Activated CD8-positive, alpha-beta T cell treated with anti-CD3 and anti-CD28 coated beads, Interleukin-2, amount 10 ng/mL, durations not matched to agents 7 days and 5 days (primary cell): ENCODE measurements at regions not wholly inside any gene's neighbourhood (a gene's known extent, or its start where the extent isn't known, plus 50 kb on each side); places are given as distances from the start of the nearest gene placed in this dataset.

Experiments used
- ATAC-seq: fragments of 150-1000 bp; cut with Tn5 transposase; one replicate; pipeline ENCODE4 v1.10.0; 2021; ENCODE audit warnings: moderate library complexity
- CTCF ChIA-PET: fragments of 350-600 bp; sonication (Branson Sonifier 250); formaldehyde crosslinking; loops from one replicate; lab custom pipeline; 2021; ENCODE audit warnings: antibody characterized with exemption; lab: Charles Lee
- POLR2A ChIA-PET: fragments of 350-600 bp; sonication (Branson Sonifier 250); formaldehyde crosslinking; loops from one replicate; lab custom pipeline; 2021; ENCODE audit warnings: antibody characterized with exemption; lab: Charles Lee
- DNase-seq: peaks from one replicate; pipeline ENCODE4 v3.0.0-alpha.2; 2020
- H3K27ac Mint-ChIP-seq: one replicate; pipeline ENCODE4 v1.8.0; 2021; ENCODE audit warnings: mild to moderate bottlenecking, mixed read lengths
- H3K27me3 Mint-ChIP-seq: one replicate; pipeline ENCODE4 v1.8.0; 2021; ENCODE audit warnings: low read depth, mixed read lengths
- H3K36me3 Mint-ChIP-seq: one replicate; pipeline ENCODE4 v1.8.0; 2021; ENCODE audit warnings: low read depth, mixed read lengths
- H3K4me1 Mint-ChIP-seq: one replicate; pipeline ENCODE4 v1.8.0; 2021; ENCODE audit warnings: low read depth, mixed read lengths
- H3K4me3 Mint-ChIP-seq: one replicate; pipeline ENCODE4 v1.8.0; 2021; ENCODE audit warnings: mild to moderate bottlenecking, mixed read lengths
- H3K9me3 Mint-ChIP-seq: one replicate; pipeline ENCODE4 v1.8.0; 2022; ENCODE audit warnings: mixed read lengths; ENCODE audit not compliant: insufficient read depth

GRCh38 chrX:40484408-40485091 lies 96.2 kb upstream of the ATP6AP2 start:
- peaks cover 4% of the 10 kb centered on the region for H3K36me3 Mint-ChIP-seq
- DNase-seq (no peak), ATAC-seq (no peak)
- no peaks in the 10 kb centered on the region for H3K9me3 Mint-ChIP-seq
- peaks cover 12% of the 10 kb centered on the region for H3K4me1 Mint-ChIP-seq
- H3K27ac Mint-ChIP-seq, result no peak overlapping the region
- H3K4me3 Mint-ChIP-seq, result no peak overlapping the region
- ChIA-PET POLR2A (no interaction called here), CTCF (no interaction called here)
- no peaks in the 10 kb centered on the region for H3K27me3 Mint-ChIP-seq

GRCh38 chrX:40483502-40483901 lies 97.3 kb upstream of the ATP6AP2 start:
- peaks cover 17% of the 10 kb centered on the region for H3K4me1 Mint-ChIP-seq
- peak overlapping the region; percentile 66 for H3K27ac Mint-ChIP-seq
- no peaks in the 10 kb centered on the region for H3K9me3 Mint-ChIP-seq
- no peaks in the 10 kb centered on the region for H3K27me3 Mint-ChIP-seq
- H3K4me3 Mint-ChIP-seq, result no peak overlapping the region
- H3K36me3 Mint-ChIP-seq, result peaks cover 4% of the 10 kb centered on the region
- DNase-seq, result peak; percentile 23
- no peak for ATAC-seq
- POLR2A ChIA-PET, result interaction anchor here (0.7 kb wide), 1 partner anchor 814 kb away, joined by 3 read pairs; no protein-coding TSS in a partner anchor
- CTCF ChIA-PET, result no interaction called here

- ChIA-PET POLR2A (no interaction called here), CTCF (interaction anchor here (1.0 kb wide), 1 partner anchor 749 kb away, joined by 3 read pairs; no protein-coding TSS in a partner anchor)
- Mint-ChIP-seq H3K4me3 (no peak overlapping the region), H3K36me3 (peaks cover 4% of the 10 kb centered on the region), H3K27me3 (no peaks in the 10 kb centered on the region), H3K4me1 (peaks cover 31% of the 10 kb centered on the region), H3K27ac (no peak overlapping the region), H3K9me3 (no peaks in the 10 kb centered on the region)
- DNase-seq, result no peak
- no peak for ATAC-seq
These were observed 100.9 kb upstream of the ATP6AP2 start for GRCh38 chrX:40479777-40480318.

- no peaks in the 10 kb centered on the region for H3K27me3 Mint-ChIP-seq
- ChIA-PET POLR2A (no interaction called here), CTCF (no interaction called here)
- H3K36me3 Mint-ChIP-seq, result peaks cover 4% of the 10 kb centered on the region
- ATAC-seq, result no peak
- peaks cover 36% of the 10 kb centered on the region for H3K4me1 Mint-ChIP-seq
- no peak overlapping the region for H3K4me3 Mint-ChIP-seq
- no peak for DNase-seq
- H3K9me3 Mint-ChIP-seq, result no peaks in the 10 kb centered on the region
- no peak overlapping the region for H3K27ac Mint-ChIP-seq
These were observed 102.2 kb upstream of the ATP6AP2 start for GRCh38 chrX:40478474-40479065.

- H3K36me3 Mint-ChIP-seq, result no peaks in the 10 kb centered on the region
- no peaks in the 10 kb centered on the region for H3K9me3 Mint-ChIP-seq
- DNase-seq (peak; percentile 22), ATAC-seq (no peak)
- H3K4me3 Mint-ChIP-seq, result no peak overlapping the region
- peaks cover 47% of the 10 kb centered on the region for H3K4me1 Mint-ChIP-seq
- peaks cover 2% of the 10 kb centered on the region for H3K27me3 Mint-ChIP-seq
- POLR2A ChIA-PET, result no interaction called here
- CTCF ChIA-PET, result no interaction called here
- H3K27ac Mint-ChIP-seq, result no peak overlapping the region
These were observed 103.8 kb upstream of the ATP6AP2 start for GRCh38 chrX:40476958-40477357.

- CTCF ChIA-PET, result no interaction called here
- no peak overlapping the region for H3K27ac Mint-ChIP-seq
- DNase-seq, result no peak
- no peaks in the 10 kb centered on the region for H3K36me3 Mint-ChIP-seq
- H3K4me1 Mint-ChIP-seq, result peaks cover 51% of the 10 kb centered on the region
- H3K4me3 Mint-ChIP-seq, result no peak overlapping the region
- no peaks in the 10 kb centered on the region for H3K9me3 Mint-ChIP-seq
- peaks cover 8% of the 10 kb centered on the region for H3K27me3 Mint-ChIP-seq
- ATAC-seq, result no peak
- POLR2A ChIA-PET, result no interaction called here
These were observed 106.1 kb upstream of the ATP6AP2 start for GRCh38 chrX:40474645-40475044.

GRCh38 chrX:40474205-40474626 lies 106.6 kb upstream of the ATP6AP2 start:
- no peak overlapping the region for H3K27ac Mint-ChIP-seq
- POLR2A ChIA-PET, result no interaction called here
- CTCF ChIA-PET, result no interaction called here
- H3K4me3 Mint-ChIP-seq, result no peak overlapping the region
- ATAC-seq, result no peak
- no peaks in the 10 kb centered on the region for H3K36me3 Mint-ChIP-seq
- no peaks in the 10 kb centered on the region for H3K9me3 Mint-ChIP-seq
- H3K27me3 Mint-ChIP-seq, result peaks cover 8% of the 10 kb centered on the region
- DNase-seq, result no peak
- H3K4me1 Mint-ChIP-seq, result peaks cover 51% of the 10 kb centered on the region

GRCh38 chrX:40473460-40474204 lies 107.1 kb upstream of the ATP6AP2 start:
- POLR2A ChIA-PET, result no interaction called here
- peaks cover 8% of the 10 kb centered on the region for H3K27me3 Mint-ChIP-seq
- H3K27ac Mint-ChIP-seq, result no peak overlapping the region
- H3K9me3 Mint-ChIP-seq, result no peaks in the 10 kb centered on the region
- ATAC-seq (no peak), DNase-seq (peak; percentile 24)
- H3K4me3 Mint-ChIP-seq, result no peak overlapping the region
- no peaks in the 10 kb centered on the region for H3K36me3 Mint-ChIP-seq
- peaks cover 48% of the 10 kb centered on the region for H3K4me1 Mint-ChIP-seq
- CTCF ChIA-PET, result no interaction called here

- ChIA-PET POLR2A (no interaction called here), CTCF (interaction anchor here (0.9 kb wide), 1 partner anchor 20 kb away, joined by 3 read pairs; no protein-coding TSS in a partner anchor)
- Mint-ChIP-seq H3K27ac (no peak overlapping the region), H3K9me3 (no peaks in the 10 kb centered on the region), H3K4me1 (peaks cover 48% of the 10 kb centered on the region), H3K4me3 (no peak overlapping the region), H3K27me3 (peaks cover 8% of the 10 kb centered on the region), H3K36me3 (no peaks in the 10 kb centered on the region)
- DNase-seq, result peak; percentile 27
- peak; percentile 29 for ATAC-seq
These were observed 108.7 kb upstream of the ATP6AP2 start for GRCh38 chrX:40471965-40472648.

- ChIA-PET CTCF (no interaction called here), POLR2A (no interaction called here)
- no peaks in the 10 kb centered on the region for H3K36me3 Mint-ChIP-seq
- H3K27ac Mint-ChIP-seq, result no peak overlapping the region
- no peak for ATAC-seq
- no peaks in the 10 kb centered on the region for H3K9me3 Mint-ChIP-seq
- H3K27me3 Mint-ChIP-seq, result peaks cover 8% of the 10 kb centered on the region
- peaks cover 43% of the 10 kb centered on the region for H3K4me1 Mint-ChIP-seq
- no peak for DNase-seq
- no peak overlapping the region for H3K4me3 Mint-ChIP-seq
These were observed 109.8 kb upstream of the ATP6AP2 start for GRCh38 chrX:40470830-40471429.

- ChIA-PET CTCF (interaction anchor here (0.9 to 1.4 kb wide), 2 partner anchors 188 to 634 kb away, joined by 3 to 6 read pairs; no protein-coding TSS in a partner anchor), POLR2A (no interaction called here)
- no peak overlapping the region for H3K27ac Mint-ChIP-seq
- no peak for ATAC-seq
- no peak for DNase-seq
- H3K4me1 Mint-ChIP-seq, result peaks cover 49% of the 10 kb centered on the region
- no peak overlapping the region for H3K4me3 Mint-ChIP-seq
- H3K9me3 Mint-ChIP-seq, result no peaks in the 10 kb centered on the region
- no peaks in the 10 kb centered on the region for H3K36me3 Mint-ChIP-seq
- H3K27me3 Mint-ChIP-seq, result peaks cover 8% of the 10 kb centered on the region
These were observed 111.5 kb upstream of the ATP6AP2 start for GRCh38 chrX:40469316-40469715.
